T-cell (primary cell): ENCODE measurements at regions not wholly inside any gene's neighbourhood (a gene's known extent, or its start where the extent isn't known, plus 50 kb on each side); places are given as distances from the start of the nearest gene placed in this dataset.

Experiments used
- ATAC-seq, 4 experiments: fragments of 200-7000 bp in 3 of 4; fragments of 150-1000 bp in 1 of 4; cut with Tn5 transposase; replicated peaks in 1 of 4; 1 replicate in 3 of 4; 2 replicates in 1 of 4; pipeline ENCODE4 v1.10.0; 2021; ENCODE audit warnings: moderate library complexity in 3 of 4, mild to moderate bottlenecking in 2 of 4, moderate number of reproducible peaks in 1 of 4
- CTCF ChIA-PET, 2 donors: fragments of 300-600 bp; sonication (Branson Sonifier 250); formaldehyde crosslinking; loops; one replicate each; lab custom pipeline; 2022; ENCODE audit warnings: antibody characterized with exemption in 2 of 2; lab: Charles Lee
- POLR2A ChIA-PET, 2 donors: fragments of 300-600 bp; sonication (Branson Sonifier 250); formaldehyde crosslinking; loops; one replicate each; lab custom pipeline; 2022; ENCODE audit warnings: antibody characterized with exemption in 2 of 2; lab: Charles Lee
- DNase-seq, 35 experiments: peaks; one replicate each; pipeline versions ENCODE4 v3.0.0 to v3.0.0-alpha.2; 2013 to 2023
- H3K27ac ChIP-seq: one replicate; pipeline ENCODE4 v1.5.1; 2013; ENCODE audit warnings: low read length
- H3K27me3 ChIP-seq, 2 experiments: replicated peaks in 1 of 2; 1 replicate in 1 of 2; 2 replicates in 1 of 2; pipeline versions ENCODE4 v1.6.1 to v1.7.0; 2013; ENCODE audit warnings: low read length in 1 of 2, mixed read lengths in 1 of 2; ENCODE audit not compliant: control insufficient read depth in 2 of 2, insufficient read depth in 2 of 2; ENCODE audit errors: extremely low read depth in 1 of 2
- H3K36me3 ChIP-seq, 2 donors: 1 replicate in 1 of 2; 2 replicates in 1 of 2; pipeline versions ENCODE4 v1.6.1 to v1.7.0; 2013; ENCODE audit warnings: low read length in 1 of 2; ENCODE audit not compliant: control insufficient read depth in 2 of 2, insufficient read depth in 1 of 2; ENCODE audit errors: extremely low read depth in 1 of 2
- H3K4me1 ChIP-seq, 2 experiments: 1 replicate in 1 of 2; 2 replicates in 1 of 2; pipeline versions ENCODE4 v1.6.1 to v1.7.0; 2013; ENCODE audit warnings: low read length in 2 of 2, mixed read lengths in 1 of 2; ENCODE audit not compliant: insufficient read depth in 2 of 2, control insufficient read depth in 1 of 2; ENCODE audit errors: extremely low read depth in 1 of 2
- H3K4me3 ChIP-seq, 2 donors: 1 replicate in 1 of 2; 2 replicates in 1 of 2; pipeline versions ENCODE4 v1.5.1 to v1.7.0; 2013; ENCODE audit warnings: mild to moderate bottlenecking in 2 of 2, low read length in 1 of 2, moderate library complexity in 1 of 2; ENCODE audit not compliant: control insufficient read depth in 1 of 2; ENCODE audit errors: extremely low read depth in 1 of 2
- H3K9me3 ChIP-seq: 2 replicates; pipeline ENCODE4 v1.7.0; 2013
- H3K27ac Mint-ChIP-seq, 2 donors: one replicate each; pipeline ENCODE4 v1.8.0; 2020 to 2021; ENCODE audit warnings: mild to moderate bottlenecking in 2 of 2, mixed read lengths in 2 of 2
- H3K27me3 Mint-ChIP-seq, 2 donors: one replicate each; pipeline ENCODE4 v1.8.0; 2021 to 2022; ENCODE audit warnings: mixed read lengths in 2 of 2
- H3K36me3 Mint-ChIP-seq: one replicate; pipeline ENCODE4 v1.8.0; 2021; ENCODE audit warnings: mixed read lengths
- H3K4me1 Mint-ChIP-seq, 3 donors: one replicate each; pipeline ENCODE4 v1.8.0; 2020 to 2022; ENCODE audit warnings: mixed read lengths in 3 of 3, mild to moderate bottlenecking in 1 of 3
- H3K4me3 Mint-ChIP-seq, 3 donors: one replicate each; pipeline ENCODE4 v1.8.0; 2020 to 2022; ENCODE audit warnings: mild to moderate bottlenecking in 3 of 3, mixed read lengths in 3 of 3, moderate library complexity in 3 of 3
- H3K9me3 Mint-ChIP-seq, 3 donors: one replicate each; pipeline ENCODE4 v1.8.0; 2020 to 2022; ENCODE audit warnings: mixed read lengths in 3 of 3
- WGBS: methylation state at CpG from one replicate; pipeline ENCODE4 v1.1.5; 2013; ENCODE audit warnings: missing lambda C conversion rate; ENCODE audit not compliant: insufficient coverage; 5-methylcytosine and 5-hydroxymethylcytosine counted together

DNA sequence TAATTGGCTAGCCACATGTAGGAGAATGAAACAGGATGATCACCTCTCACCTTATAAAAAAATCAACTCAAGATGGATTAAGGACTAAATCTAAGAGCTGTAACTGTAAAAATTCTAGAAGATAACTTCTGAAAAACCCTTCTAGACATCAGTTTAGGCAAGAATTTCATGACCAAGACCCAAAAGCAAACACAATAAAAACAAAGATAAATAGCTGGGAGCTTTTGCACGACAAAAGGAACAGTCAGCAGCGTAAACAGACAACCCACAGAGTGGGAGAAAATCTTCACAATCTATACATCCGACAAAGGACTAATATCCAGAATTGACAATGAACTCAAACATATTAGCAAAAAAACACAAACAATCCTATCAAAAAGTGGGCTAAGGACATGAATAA, 316.3 kb downstream of the METTL4 start:
- no peaks in the 10 kb centered on the region for H3K36me3 ChIP-seq
- WGBS = no CpG with 5 or more reads among the region's 3 CpGs
- peaks cover 4 to 9% (median 7%) of the 10 kb centered on the region in 3 donors for H3K9me3 Mint-ChIP-seq
- ChIA-PET CTCF (interaction anchor here in 1 of 2 donors (0.6 kb wide), 1 partner anchor 85 kb away, joined by 4 read pairs; no protein-coding TSS in a partner anchor), POLR2A (no interaction called here)
- H3K4me1 ChIP-seq = no peaks in the 10 kb centered on the region
- no peak overlapping the region for H3K4me3 ChIP-seq
- no peak overlapping the region for H3K4me3 Mint-ChIP-seq
- no peaks in the 10 kb centered on the region for H3K27me3 ChIP-seq
- DNase-seq (no peak), ATAC-seq (no peak)
- no peaks in the 10 kb centered on the region for H3K9me3 ChIP-seq
- no peaks in the 10 kb centered on the region for H3K27me3 Mint-ChIP-seq
- no peaks in the 10 kb centered on the region for H3K36me3 Mint-ChIP-seq
- no peak overlapping the region for H3K27ac Mint-ChIP-seq
- H3K27ac ChIP-seq = no peak overlapping the region
- H3K4me1 Mint-ChIP-seq = no peaks in the 10 kb centered on the region

DNA sequence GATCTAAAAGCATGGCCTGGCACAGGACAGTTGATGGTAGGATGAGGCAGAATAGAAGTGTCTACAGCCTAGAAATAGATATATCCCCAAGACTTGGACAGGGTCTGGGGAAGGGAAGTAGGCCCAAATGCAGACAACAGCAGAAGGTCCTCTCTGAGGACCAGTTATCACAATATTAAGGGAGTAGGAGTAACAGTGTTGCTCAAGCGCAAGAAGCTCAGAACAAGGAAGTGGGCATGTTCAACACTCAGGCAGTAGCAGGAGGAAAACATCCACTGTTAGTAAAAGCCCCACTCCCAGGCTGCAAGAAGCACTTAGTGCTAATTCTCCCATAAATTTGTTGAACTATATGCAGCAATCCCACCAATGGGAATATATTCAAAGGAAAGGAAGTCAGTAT, 314.7 kb downstream of the METTL4 start:
- Histone ChIP-seq H3K27ac (no peak overlapping the region), H3K36me3 (no peaks in the 10 kb centered on the region), H3K9me3 (no peaks in the 10 kb centered on the region), H3K4me3 (no peak overlapping the region), H3K27me3 (no peaks in the 10 kb centered on the region), H3K4me1 (no peaks in the 10 kb centered on the region)
- no peak overlapping the region for H3K4me3 Mint-ChIP-seq
- no peaks in the 10 kb centered on the region for H3K36me3 Mint-ChIP-seq
- CTCF ChIA-PET = no interaction called here
- DNase-seq = no peak
- no peak for ATAC-seq
- H3K4me1 Mint-ChIP-seq = no peaks in the 10 kb centered on the region
- no peak overlapping the region for H3K27ac Mint-ChIP-seq
- H3K27me3 Mint-ChIP-seq = no peaks in the 10 kb centered on the region
- H3K9me3 Mint-ChIP-seq = peaks cover 4 to 9% (median 7%) of the 10 kb centered on the region in 3 donors
- POLR2A ChIA-PET = no interaction called here
- WGBS = no CpG with 5 or more reads among the region's 1 CpG

DNA sequence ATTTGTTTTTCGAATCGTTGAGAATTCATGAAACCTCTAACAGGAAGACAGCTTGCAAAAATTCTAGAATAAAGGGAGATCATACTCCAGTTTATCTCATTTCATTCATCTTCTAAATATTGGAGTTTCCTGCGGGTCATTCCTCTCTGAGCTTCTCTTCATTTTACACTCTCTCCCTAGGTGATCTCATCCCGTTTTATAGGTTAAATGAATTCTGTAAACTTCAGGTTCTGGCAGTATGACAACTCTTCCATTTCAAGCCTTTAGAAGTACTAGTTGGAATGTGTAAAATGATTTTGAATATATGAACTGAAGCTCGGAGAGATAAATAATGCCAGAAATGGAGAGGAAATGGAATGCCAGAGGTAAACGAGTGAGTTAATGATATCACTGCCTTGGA, 312.4 kb downstream of the METTL4 start:
- CTCF ChIA-PET = no interaction called here

DNA sequence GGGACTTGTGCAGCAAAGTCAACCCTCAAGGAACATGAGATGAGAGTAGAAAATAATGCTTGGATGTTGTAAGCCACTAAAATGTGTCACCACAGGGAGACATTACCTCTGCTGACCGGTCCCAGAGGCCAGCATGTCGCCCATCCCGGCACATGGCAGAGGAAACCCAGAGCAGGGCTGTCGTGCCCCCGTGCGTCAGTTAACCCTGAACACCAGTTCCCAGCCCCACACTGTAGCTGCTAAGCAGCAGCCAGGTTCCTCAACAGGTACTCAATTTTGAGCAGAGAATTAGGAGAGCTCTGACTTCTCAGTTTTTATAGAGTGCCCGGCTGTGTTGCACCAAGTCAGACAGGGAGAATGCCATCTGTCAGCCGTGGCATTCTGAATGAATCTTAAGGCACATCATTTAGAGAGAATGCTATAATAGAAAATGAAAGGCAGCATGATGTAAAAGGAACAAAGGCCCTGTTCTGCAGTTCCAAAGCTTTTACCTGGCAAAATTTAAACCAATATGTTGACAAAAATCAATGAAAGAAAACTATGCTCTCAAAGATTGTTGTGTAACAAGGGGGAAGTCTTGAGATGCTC, 307.9 kb downstream of the METTL4 start:
- POLR2A ChIA-PET = no interaction called here

More for the DNA sequence above, 312.4 kb downstream of the METTL4 start:
- Histone ChIP-seq H3K27me3 (peaks cover 0 to 5% of the 10 kb centered on the region in 2 experiments), H3K4me3 (no peak overlapping the region), H3K36me3 (no peaks in the 10 kb centered on the region), H3K9me3 (no peaks in the 10 kb centered on the region), H3K4me1 (no peaks in the 10 kb centered on the region), H3K27ac (no peak overlapping the region)
- Mint-ChIP-seq H3K27me3 (peaks cover 0 to 4% of the 10 kb centered on the region in 2 donors), H3K4me3 (no peak overlapping the region), H3K27ac (no peak overlapping the region), H3K4me1 (no peaks in the 10 kb centered on the region), H3K36me3 (no peaks in the 10 kb centered on the region), H3K9me3 (peaks cover 4 to 7% (median 5%) of the 10 kb centered on the region in 3 donors)
- ATAC-seq (no peak), DNase-seq (no peak)
- 86% methylated on average over 2 of the region's 6 CpGs for WGBS
- POLR2A ChIA-PET = no interaction called here

GRCh38 chr18:2274613-2275012, 296.7 kb downstream of the METTL4 start:
- Histone ChIP-seq H3K4me3 (no peak overlapping the region), H3K27ac (no peak overlapping the region), H3K36me3 (no peaks in the 10 kb centered on the region), H3K27me3 (peaks cover 0 to 3% of the 10 kb centered on the region in 2 experiments), H3K4me1 (no peaks in the 10 kb centered on the region), H3K9me3 (no peaks in the 10 kb centered on the region)
- no peak overlapping the region for H3K4me3 Mint-ChIP-seq
- no CpG with 5 or more reads among the region's 2 CpGs for WGBS
- POLR2A ChIA-PET = no interaction called here
- no peaks in the 10 kb centered on the region for H3K36me3 Mint-ChIP-seq
- ATAC-seq = no peak
- peaks cover 8 to 13% of the 10 kb centered on the region in 2 donors for H3K27me3 Mint-ChIP-seq
- no peaks in the 10 kb centered on the region for H3K4me1 Mint-ChIP-seq
- CTCF ChIA-PET = no interaction called here
- no peak for DNase-seq
- no peaks in the 10 kb centered on the region for H3K9me3 Mint-ChIP-seq
- no peak overlapping the region for H3K27ac Mint-ChIP-seq

More for the DNA sequence above, 307.9 kb downstream of the METTL4 start:
- H3K9me3 ChIP-seq = no peaks in the 10 kb centered on the region
- no peaks in the 10 kb centered on the region for H3K36me3 Mint-ChIP-seq
- H3K27ac ChIP-seq = no peak overlapping the region
- H3K9me3 Mint-ChIP-seq = no peaks in the 10 kb centered on the region
- H3K4me1 Mint-ChIP-seq = no peaks in the 10 kb centered on the region
- 88% methylated on average over 8 of the region's 8 CpGs for WGBS
- ATAC-seq = no peak
- H3K4me1 ChIP-seq = no peaks in the 10 kb centered on the region
- DNase-seq = no peak
- peaks cover 0 to 7% of the 10 kb centered on the region in 2 experiments for H3K27me3 ChIP-seq
- H3K4me3 Mint-ChIP-seq = no peak overlapping the region
- H3K36me3 ChIP-seq = no peaks in the 10 kb centered on the region
- peaks cover 16 to 27% of the 10 kb centered on the region in 2 donors for H3K27me3 Mint-ChIP-seq
- no peak overlapping the region for H3K4me3 ChIP-seq
- CTCF ChIA-PET = no interaction called here
- H3K27ac Mint-ChIP-seq = no peak overlapping the region

- H3K9me3 Mint-ChIP-seq = no peaks in the 10 kb centered on the region
- Histone ChIP-seq H3K27me3 (no peaks in the 10 kb centered on the region), H3K9me3 (no peaks in the 10 kb centered on the region), H3K4me3 (no peak overlapping the region), H3K36me3 (no peaks in the 10 kb centered on the region), H3K27ac (no peak overlapping the region), H3K4me1 (no peaks in the 10 kb centered on the region)
- 67% methylated on average over 1 of the region's 1 CpG for WGBS
- CTCF ChIA-PET = no interaction called here
- no peak overlapping the region for H3K4me3 Mint-ChIP-seq
- POLR2A ChIA-PET = no interaction called here
- DNase-seq (no peak), ATAC-seq (no peak)
- H3K36me3 Mint-ChIP-seq = no peaks in the 10 kb centered on the region
- H3K27ac Mint-ChIP-seq = no peak overlapping the region
- H3K27me3 Mint-ChIP-seq = peaks cover 0 to 2% of the 10 kb centered on the region in 2 donors
- no peaks in the 10 kb centered on the region for H3K4me1 Mint-ChIP-seq
These were observed 290.2 kb downstream of the METTL4 start for GRCh38 chr18:2281086-2281485.
